ENCODE measurements at regions not wholly inside any gene's neighbourhood (a gene's known extent, or its start where the extent isn't known, plus 50 kb on each side); places are given as distances from the start of the nearest gene placed in this dataset.
A peak's percentile ranks its signal among the peaks of the same experiment; 100 is the strongest.
"Not testable (repeated sequence)": the region's sequence is repeated elsewhere in the genome, so short reads cannot be mapped to it uniquely, and the experiment has no call there.

DNA sequence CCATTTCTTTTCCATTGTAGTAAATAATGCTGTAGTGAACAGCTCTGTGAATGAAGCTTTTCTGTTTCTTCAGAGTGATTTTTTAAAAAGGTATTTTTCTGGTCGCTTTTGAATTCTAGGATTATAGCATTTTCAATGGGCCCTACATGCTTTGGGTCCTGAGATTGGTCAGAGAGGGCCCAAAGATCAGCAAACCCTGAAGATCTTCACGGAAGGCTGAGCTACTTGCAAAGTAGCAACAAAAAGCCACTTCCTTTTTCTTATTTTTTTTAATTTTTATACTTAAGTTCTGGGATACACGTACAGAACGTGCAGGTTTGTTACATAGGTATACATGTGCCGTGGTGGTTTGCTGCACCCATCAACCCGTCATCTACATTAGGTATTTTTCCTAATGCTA, 200.5 kb downstream of the FAT3 start:
- no peak for DNase-seq (ENCODE audit: low spot score)

DNA sequence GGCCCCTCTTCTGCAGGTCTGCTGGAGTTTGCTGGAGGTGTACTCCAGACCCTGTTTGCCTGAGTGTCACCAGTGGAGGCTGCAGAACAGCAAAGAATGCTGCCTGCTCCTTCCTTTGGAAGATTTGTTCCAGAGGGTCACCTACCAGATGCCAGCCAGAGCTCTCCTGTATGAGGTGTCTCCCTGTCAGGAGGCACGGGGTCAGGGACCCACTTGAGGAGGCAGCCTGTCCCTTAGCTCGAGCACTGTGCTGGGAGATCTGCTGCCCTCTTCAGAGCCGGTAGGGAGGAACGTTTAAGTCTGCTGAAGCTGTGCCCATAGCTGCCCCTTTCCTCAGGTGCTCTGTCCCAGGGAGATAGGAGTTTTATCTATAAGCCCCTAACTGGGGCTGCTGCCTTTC, 207.9 kb downstream of the FAT3 start:
- DNase-seq (ENCODE audit: low spot score): no peak

DNA sequence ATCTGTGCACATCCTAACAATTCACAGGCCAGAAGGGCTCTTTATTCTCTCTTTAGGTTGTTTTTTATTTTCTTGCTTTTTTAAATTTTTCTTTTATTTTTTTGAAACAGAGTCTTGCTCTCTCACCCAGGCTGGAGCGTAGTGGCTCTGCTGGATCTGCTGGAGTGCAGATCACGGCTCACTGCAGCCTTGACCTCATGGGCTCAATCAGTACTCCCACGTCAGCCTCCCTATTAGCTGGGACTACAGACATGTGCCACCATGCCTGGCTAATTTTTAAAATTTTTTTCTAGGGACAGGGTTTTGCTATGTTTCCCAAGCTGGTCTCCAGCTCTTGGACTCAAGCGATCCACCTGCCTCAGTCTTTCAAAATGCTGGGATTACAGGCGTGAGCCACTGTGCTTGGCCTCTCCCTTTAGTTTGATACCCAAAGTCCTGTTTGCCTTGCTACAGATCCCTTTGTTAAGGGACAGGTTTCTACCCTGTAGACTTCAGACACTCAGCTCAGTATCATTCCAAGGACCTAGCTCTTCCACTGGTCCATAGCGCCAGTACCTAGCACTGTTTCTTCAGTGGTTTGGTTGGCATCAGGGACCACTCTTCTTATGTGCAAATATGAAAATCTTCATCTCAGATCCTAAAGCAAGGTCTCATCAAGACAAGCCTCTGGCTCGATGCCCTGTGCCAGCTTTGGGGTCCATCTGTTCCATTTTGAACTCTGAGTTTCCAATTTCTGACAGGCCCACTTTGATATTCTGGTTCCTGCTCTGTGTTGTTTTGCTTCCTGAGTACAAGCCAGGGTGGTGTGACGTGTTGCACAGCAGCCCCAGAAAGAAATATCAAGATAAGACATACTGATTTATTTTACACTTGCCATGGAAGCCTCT, 211.7 kb downstream of the FAT3 start:
- no peak for DNase-seq (ENCODE audit: low spot score)

DNA sequence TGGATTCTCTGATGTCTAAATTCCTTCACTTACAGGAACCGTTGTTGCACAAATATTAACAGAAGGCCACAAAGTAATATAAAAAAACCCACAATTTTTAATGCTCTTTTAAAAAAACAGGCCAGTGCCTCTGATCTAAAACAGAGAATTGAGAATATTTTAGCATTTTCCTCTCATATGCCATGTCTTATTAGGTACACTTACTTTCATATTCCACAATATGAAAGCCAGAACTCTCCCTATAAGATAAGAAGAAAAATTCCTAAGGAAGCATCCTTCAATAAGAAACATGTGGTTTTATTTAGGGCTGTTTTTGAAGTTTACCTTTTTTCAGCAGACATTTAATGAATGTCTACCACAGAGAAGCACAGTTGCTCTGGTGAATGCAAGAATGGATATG, 214.5 kb downstream of the FAT3 start:
- no peak for DNase-seq (ENCODE audit: low spot score)

DNA sequence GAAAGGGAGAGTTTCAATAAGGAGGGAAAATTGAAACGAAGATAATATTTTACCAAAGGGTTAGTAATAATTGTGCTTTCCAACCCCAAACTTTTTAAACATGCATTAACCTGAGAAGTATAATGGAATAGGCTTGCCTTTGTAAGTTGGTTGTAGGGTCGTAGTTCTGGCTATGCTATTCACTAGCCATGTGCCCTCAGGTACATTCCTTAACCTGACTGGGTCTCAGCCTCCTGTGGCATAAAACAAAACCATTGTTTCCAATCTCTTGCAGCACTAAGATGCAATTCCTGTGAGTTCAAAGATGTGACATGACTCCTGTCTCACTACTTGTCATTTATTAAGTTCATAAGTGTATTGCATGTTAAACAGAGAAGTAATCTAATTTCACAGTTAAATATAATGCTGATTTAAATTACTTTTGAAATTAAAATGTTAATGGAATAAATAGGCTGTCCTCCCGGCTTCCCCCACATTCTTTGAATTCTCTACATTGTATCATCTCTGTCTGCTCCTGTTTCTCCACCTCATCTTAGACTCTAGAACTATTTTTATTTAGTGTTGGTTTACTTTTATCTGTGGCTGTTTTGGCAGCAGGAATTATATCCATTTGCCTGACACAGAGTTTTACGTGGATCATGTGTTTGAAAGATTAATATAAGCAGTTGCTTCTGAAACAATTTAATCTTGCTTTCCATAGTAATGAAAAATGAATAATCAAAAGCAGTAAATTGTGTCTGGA, 216.3 kb downstream of the FAT3 start:
- no peak for DNase-seq (ENCODE audit: low spot score)

DNA sequence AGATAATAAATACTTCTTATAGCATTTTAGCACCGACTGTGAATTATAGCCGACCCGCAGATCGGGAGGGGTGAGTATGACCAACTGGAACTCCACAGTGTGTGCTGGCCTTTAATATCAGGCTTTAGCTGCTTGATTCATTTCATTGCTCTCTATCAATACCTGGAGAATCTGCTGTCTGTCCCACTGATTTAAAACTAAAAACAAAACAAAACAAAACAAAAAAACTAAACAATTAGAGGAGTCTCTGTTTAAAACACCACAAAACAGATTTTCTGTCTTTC, 216.8 kb downstream of the FAT3 start:
- DNase-seq (ENCODE audit: low spot score): no peak

DNA sequence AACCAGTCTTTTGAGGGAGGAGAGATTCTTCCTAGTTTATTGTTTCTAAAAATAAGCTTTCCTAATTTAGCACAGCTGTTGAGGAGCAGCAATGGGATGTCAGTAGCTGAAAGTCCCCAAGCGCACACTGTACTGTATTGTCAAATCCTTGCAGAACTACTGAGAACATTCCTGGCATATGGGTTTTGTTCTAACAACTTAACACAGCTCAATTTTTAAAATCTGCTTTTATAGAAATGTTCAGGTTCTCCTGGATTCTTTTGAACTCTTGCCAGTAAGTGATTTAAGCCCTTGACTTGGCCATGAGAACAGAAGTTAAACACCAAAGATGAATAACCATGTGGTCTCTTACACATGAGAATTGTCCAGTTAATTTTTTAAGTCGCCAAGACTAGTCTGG, 218.6 kb downstream of the FAT3 start:
- no peak for DNase-seq (ENCODE audit: low spot score)

DNA sequence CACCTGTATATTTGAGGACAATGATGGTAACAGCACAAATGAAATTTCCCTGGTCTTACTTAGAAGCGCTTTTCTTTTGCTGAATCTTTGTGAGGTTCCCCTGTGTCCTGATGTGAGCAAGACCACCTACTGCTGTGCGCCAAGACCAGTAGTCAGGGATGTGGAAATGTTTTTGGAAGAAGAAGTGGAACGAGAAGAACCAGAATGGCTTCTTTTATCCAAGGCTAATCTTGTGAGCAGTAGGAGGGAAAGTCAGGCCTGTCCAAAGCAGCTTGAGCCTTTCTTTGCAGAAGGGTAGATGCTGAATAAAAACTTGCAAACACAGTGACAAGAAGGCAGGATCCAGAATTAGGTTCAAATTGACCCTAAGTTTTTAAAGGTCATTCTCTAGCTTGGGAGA, 223.0 kb downstream of the FAT3 start:
- DNase-seq (ENCODE audit: low spot score): no peak

DNA sequence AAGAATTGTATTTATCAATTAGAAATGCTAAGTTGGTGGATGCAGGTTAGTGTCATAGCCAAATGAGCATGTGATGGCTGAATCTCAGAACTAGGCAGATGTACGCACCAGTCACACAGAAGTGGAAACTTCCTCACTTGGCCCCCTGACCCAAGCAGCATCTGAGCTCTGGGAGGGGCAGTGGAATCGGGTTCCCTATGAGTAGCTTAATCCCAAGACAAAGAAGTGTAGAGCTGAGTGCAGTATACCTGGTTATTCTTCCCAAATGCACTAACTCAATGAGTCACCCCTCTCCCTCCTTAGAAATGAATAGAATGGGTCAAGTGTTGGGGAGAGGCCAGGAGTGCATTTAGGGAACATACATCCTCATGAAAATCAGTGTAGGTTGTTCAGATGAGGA, 224.6 kb downstream of the FAT3 start:
- no peak for DNase-seq (ENCODE audit: low spot score)

DNA sequence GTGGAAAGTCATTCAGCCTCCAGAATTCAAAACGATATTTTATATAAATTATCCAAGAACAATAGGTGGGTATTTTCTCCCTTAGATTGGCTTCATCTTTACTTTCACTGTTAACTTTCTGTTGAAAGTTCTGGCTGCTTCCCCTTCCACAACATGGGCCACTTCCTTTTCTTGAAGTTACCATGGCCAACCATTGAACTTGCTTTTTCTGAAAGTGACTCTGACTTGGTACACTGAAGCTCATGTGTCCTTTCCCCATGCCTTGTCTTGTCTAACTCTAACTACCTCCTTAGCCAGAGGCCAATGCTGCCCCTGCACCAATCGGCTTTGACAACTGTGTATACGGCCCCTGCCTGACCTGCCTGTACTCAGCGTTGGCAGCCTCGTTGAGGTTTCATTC, 225.2 kb downstream of the FAT3 start:
- no peak for DNase-seq (ENCODE audit: low spot score)

DNA sequence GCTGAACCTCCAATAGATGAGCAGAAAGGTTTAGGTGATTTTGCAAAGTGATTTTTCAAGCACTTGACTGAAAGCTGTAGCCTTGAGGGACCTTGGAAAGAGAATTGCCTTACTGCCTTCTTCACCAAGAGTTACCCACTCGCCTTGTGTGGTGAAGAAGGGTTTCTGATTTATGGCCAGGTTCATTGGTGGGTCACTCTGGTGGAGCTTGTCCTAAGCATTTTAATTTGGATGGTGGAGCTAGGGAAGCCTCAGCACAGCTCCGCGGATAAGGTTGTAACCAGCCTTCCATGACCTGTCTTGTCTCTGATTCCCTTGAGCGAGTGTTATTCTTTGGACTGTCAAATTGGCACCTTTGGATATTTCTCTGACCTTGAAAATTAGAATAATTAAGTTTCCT, 226.4 kb downstream of the FAT3 start:
- no peak for DNase-seq (ENCODE audit: low spot score)

DNA sequence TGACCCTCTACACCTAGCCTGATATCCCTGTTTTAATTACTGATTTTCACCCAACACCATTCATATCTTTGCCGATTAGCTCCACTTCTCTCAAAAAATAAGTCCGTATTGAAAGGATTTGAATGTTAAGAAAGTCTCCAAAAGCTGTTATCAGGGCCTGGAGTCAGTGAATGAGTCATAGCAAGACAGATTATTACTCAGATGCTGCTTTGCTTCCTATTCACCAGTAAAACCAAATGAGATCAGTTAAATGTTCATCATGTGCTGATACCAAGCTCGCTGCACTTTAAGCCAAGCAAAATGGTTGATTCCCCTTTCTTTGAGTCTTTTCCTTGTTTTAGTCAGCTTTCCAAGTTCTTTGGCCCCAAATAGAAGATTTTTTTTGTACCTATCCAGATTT, 228.4 kb downstream of the FAT3 start:
- DNase-seq (ENCODE audit: low spot score): peak; percentile 20

DNA sequence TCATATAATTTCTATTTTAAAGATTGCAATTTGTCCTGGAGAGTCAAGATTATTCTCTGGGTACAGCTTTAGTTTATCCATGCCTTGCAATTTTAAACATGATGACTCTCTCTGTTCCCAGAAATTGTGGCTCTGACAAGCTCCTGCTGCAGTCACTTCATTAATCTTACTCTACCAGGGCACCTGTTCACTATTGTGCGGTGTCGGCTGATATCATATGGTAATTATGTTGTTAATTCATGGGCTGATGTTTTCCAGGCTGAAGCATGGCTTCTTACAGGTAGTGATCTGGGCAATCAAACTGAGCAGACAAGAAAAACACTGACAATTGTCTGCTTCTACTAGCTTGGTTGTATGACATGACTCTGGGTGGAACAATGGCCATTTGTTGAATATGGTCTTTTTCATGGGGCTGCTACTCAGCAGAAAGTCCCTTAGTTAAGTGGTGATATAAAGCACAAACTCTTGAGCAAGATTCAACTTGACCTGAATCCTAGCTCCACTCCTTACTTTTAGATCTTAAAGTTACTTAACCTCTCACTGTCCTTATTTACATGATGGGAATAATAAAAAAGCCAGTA, 230.7 kb downstream of the FAT3 start:
- no peak for DNase-seq (ENCODE audit: low spot score)

DNA sequence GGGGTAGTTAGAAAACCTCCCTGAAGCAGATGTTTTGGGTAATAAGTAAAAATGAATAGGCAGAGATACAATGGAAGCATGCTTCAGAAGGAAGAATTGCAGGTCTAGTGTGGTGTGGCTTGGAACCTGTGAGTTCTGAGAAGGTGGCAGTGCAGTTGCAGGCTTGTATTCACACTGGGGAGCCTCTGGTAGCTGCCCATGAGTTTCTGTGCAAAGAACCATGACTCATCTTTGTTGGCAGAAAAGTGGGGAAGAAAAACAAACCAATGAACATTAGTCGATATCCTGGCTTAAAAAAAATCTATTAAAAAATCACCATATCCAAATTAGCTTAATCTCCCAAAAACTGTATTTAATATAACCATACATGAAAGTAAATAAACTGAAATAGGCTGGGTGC, 232.6 kb downstream of the FAT3 start:
- DNase-seq (ENCODE audit: low spot score): no peak

DNA sequence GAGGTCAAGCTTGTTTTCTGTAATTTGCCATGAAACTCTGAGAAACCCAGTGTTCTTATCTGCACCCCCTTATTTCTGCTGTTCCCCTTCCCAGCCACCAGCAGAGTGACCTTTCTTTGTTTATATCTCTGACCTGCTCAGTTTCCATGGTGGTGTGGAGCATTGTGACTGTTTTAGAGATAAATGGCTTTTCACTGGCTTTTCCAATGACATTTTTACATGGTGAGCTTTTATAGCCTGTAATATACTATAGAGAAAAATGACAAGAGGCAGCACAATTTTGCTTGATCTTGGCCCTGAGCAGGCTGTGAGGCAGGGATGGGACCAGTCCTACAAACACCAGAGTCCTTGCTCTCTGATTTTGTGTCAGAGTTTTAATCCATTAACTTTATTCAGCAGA, 233.9 kb downstream of the FAT3 start:
- DNase-seq (ENCODE audit: low spot score): no peak

DNA sequence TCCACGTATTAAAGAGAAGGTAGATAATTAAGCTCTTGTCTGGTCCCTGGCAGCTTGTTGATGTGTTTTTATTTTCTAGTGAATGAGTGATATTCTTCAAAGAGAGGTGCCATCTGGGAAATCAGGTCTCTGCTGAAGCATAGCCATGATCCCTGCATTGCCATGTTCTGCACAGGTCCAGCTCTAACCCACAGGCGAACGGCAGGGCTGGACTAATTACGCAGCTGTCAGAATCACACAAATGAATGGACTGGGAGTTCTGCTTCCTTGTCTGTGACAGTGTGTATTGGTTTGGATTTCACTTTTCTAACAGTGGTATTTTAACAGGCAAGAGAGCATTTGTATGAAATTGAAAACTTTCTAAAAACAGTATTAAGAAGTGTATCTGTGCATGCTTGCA, 235.6 kb downstream of the FAT3 start:
- DNase-seq (ENCODE audit: low spot score): no peak

DNA sequence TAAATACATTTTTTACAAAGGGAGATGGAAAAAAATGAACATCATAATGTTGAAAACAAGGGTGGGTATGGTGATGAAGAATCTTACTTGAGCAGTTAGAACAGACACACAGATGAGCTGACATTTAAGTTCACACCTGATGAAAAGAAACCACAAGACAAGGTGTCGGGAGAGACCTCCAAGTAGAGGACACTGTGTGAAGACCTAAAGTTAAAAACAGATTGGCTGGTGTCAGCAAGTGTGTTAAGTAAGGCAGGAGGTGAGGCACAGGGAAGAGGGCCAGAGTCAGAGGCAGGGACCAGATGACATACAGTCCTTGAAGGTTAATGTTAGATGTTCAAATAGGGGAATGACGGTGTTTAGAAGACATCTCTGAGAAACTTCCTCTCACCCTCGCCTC, 236.8 kb downstream of the FAT3 start:
- DNase-seq (ENCODE audit: low spot score): no peak

DNA sequence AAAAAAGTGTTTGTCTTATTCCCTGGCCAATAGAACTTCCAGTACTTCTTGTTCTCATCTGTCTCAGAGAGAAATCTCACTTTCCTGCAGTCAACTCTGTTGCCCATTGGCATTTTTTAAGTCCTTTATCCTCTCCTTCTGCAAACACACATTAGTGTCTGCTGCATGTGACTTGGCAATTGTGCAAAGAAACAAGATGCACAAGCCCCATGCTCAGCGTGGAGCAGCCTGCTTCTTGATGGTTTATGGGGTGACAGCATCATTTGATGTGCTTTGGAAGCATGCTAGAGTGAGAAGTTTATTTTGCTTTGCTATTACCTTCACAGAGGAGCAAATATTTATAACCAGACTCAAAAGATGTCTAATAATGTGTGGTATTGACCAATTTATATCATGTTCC, 238.2 kb downstream of the FAT3 start:
- no peak for DNase-seq (ENCODE audit: low spot score)

DNA sequence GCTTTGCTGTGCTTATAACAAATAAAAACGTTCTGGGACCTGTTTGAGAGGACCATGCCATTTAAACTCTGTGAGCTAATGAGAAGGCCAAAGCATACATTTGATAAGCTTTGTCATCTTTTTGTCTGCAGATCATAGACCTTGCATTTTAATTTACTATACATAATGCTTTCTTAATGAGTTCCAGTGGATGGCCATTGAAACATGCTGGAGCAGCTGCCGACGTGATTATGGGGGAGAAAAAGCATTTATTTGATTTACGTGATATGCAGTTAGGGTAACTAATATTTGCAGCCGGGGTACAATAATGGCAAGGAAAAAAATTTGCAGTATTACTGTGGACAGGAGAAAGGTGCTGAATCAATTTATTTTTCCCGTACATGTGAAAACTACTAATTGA, 240.2 kb downstream of the FAT3 start:
- no peak for DNase-seq (ENCODE audit: low spot score)

DNA sequence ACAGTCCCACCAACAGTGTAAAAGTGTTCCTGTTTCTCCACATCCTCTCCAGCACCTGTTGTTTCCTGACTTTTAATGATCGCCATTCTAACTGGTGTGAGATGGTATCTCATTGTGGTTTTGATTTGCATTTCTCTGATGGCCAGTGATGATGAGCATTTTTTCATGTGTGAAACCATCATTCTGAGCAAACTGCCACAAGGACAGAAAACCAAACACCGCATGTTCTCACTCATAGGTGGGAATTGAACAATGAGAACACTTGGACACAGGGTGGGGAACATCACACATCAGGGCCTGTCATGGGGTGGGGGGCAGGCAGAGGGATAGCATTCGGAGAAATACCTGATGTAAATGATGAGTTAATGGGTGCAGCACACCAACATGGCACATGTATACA, 240.8 kb downstream of the FAT3 start:
- DNase-seq (ENCODE audit: low spot score): not testable (repeated sequence)

DNA sequence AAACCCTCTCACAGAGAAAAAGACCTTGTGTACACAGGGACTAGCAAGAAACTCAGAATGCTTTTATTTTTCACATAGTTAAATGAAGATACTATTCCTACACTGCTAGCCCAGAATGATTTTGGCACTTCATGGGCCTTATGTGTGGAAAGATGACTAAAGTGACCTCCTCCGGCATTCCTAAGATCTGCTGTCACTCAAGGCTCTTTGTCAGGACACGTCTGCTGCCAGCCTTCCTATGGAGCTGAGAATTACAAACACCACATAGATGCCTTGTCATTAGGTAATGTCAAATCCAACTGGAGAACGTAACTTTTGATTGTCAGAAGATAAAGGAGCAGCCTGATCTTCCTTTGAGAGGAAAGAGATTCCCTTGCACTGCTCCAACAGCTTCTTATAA, 249.1 kb downstream of the FAT3 start:
- DNase-seq (ENCODE audit: low spot score): peak; percentile 2

DNA sequence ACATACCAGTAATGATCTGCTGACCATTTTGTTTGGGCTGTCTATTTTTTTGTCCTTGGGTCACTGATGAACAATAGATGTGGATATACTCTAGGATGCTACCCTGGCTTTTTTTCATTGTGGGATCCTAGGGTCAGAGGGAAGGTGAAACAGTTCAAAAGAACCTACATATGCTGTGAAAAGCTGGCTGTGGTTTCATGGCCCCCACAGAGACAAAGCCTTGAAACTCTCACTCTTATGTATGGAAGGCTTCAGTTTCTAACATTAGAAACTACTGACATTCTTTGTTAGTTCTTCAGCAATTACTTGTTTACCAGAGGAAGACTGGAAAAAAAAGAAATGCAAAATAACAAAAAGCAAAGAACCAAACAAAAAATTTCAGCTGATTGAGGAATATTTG, 250.7 kb downstream of the FAT3 start:
- DNase-seq (ENCODE audit: low spot score): no peak

DNA sequence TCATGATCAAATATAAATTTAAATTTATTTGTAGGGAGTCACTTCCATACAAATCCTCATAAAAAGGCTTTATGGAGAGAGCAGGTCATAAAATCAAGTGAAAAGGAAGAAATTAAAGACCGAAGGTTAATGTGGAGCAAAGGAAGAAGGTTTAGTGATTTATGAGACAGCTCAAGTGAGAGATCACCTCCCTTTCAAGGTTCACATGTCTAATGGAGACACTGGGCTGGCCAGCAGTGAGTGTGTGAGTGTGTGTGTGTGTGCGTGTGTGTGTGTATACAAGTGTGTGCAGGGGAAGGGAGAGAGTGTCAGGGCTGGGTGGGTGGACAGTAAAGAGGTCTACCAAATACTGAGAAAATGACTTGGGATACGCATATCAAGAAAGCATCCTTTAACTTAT, 251.2 kb downstream of the FAT3 start:
- no peak for DNase-seq (ENCODE audit: low spot score)

DNA sequence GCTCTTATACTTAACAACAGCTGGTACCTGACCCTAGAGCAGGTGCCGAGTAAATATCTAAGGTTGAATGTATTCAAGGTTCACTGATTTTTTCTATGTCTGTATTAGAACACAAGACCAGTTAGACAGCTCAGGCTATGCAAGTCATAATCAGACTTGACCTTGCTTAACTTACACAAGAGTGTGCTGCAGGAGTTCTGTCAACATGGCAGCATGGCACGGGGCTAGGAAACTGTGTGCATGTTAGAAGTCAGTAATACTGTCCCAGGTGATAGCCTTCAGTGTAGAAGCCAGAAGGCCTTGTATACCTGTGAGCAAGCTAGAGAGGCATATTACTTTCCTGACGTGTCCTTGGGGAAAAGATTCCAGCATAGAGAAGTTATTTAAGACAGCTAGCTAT, 253.1 kb downstream of the FAT3 start:
- no peak for DNase-seq (ENCODE audit: low spot score)
